OCI-LY7 (cell line): ENCODE measurements at regions not wholly inside any gene's neighbourhood (a gene's known extent, or its start where the extent isn't known, plus 50 kb on each side); places are given as distances from the start of the nearest gene placed in this dataset.

Experiments used
- EZH2phosphoT487 ChIP-seq: fragments of 200-600 bp; sonication (generic); IDR thresholded peaks from 2 replicates; pipeline ENCODE4 v1.6.1; 2018; ENCODE audit warnings: low read depth, borderline replicate concordance, mild to moderate bottlenecking, mixed run types, antibody characterized with exemption, low read length, moderate library complexity, mixed read lengths
- TF ChIP-seq, protein P1 (sequence below): fragments of 200-600 bp; sonication (generic); conservative IDR thresholded peaks from 2 replicates; pipeline ENCODE4 v1.5.1; 2014; ENCODE audit warnings: mild to moderate bottlenecking, antibody characterized with exemption, low read length, moderate library complexity, mixed read lengths

DNA sequence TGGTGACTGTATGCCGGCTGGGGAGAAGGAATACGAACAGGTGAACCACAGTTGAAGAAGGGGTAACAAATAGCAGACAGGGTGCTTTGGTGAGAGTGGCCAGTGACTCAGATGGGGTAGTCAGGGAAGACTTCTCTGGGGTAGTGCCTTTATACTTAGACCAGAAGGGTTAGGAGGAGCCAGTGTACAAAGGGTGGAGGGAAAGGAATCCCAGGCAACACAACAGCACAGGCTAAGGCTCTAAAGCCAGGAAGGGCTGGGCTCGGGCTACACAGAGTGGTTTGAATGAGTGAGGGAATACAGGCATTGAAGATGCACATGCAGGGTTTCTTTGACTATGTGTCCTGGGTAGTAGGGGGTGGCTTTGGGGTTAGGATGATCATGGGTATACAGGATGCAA, 70.6 kb upstream of the CXCL14 start:
- TF ChIP-seq, protein P1, sequence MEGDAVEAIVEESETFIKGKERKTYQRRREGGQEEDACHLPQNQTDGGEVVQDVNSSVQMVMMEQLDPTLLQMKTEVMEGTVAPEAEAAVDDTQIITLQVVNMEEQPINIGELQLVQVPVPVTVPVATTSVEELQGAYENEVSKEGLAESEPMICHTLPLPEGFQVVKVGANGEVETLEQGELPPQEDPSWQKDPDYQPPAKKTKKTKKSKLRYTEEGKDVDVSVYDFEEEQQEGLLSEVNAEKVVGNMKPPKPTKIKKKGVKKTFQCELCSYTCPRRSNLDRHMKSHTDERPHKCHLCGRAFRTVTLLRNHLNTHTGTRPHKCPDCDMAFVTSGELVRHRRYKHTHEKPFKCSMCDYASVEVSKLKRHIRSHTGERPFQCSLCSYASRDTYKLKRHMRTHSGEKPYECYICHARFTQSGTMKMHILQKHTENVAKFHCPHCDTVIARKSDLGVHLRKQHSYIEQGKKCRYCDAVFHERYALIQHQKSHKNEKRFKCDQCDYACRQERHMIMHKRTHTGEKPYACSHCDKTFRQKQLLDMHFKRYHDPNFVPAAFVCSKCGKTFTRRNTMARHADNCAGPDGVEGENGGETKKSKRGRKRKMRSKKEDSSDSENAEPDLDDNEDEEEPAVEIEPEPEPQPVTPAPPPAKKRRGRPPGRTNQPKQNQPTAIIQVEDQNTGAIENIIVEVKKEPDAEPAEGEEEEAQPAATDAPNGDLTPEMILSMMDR, result no peak
- no peak for TF ChIP-seq EZH2phosphoT487
